NCI-H1436 treated with DMSO at 0.1 percent for 48 hours (cell line): ENCODE measurements at regions not wholly inside any gene's neighbourhood (a gene's known extent, or its start where the extent isn't known, plus 50 kb on each side); places are given as distances from the start of the nearest gene placed in this dataset.
"Not testable (repeated sequence)": the region's sequence is repeated elsewhere in the genome, so short reads cannot be mapped to it uniquely, and the experiment has no call there.

Experiments
- DNase-seq: peaks from one replicate; lab custom pipeline; 2025; lab: John Stamatoyannopoulos, UW

- DNase-seq = no peak
These were observed 208.7 kb downstream of the LMX1A start for GRCh38 chr1:165147799-165148198.

- DNase-seq = no peak
These were observed 211.6 kb downstream of the LMX1A start for GRCh38 chr1:165144757-165145397.

DNA sequence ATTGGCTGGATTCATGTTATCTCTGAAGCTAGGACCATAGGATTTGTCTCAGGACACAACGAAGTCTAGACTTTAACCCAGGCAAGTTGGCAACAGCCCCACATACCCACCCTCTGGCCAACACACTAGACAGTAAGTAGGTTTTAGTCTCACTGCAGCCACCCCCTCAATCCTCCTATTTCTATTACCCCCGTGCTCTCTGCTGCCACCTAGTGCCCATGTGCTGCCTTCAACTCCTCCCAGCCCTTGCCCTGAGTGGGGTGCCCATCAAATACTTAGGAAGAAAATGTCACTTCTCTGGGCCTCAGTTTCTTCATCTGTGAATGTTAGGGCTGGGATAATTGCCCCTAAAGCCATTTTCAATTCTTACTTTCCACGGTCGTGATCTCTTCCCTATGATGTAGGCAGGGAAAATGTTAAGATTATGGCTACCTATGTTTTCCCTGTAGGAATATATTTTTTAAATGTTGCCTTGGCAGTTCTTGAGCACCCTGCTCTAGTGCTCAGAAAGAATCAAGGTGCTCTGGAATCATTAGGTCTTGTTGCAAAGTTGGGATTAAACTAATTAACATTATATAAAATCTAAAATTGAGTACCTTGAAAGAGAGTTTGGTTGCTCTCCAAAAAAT lies 213.0 kb downstream of the LMX1A start:
- DNase-seq = no peak

- DNase-seq = no peak
These were observed 217.6 kb downstream of the LMX1A start for GRCh38 chr1:165138960-165139359.

DNA sequence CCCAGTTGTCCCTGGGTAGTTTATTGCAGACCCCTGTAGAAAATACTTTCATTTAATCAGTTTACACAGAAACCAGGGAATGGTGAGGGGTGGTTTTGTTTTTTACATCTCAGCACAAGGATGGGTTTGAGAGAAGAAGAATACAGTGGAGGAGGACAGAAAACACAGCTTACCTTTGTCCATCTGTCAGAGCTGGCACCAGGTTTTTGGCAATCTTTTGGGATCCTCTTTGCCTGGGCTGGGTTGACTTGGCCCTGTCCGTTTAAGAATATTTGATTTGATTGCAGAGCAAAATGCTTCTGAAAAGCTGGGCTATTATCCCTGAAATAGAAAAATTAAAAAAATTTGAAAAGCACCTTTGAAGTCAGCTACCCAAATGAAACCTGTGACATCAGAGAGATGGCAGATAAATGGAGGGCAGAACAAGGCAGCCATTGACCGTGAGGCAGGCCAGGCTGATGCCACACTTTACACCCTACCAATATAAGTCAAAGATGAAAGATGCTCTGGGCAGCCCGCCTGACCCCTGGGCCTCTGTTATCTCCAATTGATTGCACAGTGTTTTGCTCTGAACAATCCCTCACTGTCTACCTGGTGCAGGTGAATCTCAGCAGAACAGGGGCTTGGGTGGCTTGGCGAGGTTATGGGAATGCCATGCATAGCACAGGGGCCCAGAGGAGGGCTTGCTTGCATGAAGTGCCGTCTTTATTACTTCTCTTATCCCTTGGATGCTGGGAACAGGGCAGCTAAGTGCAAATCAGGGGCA lies 218.8 kb downstream of the LMX1A start:
- no peak for DNase-seq

- DNase-seq = no peak
These were observed 222.1 kb downstream of the LMX1A start for GRCh38 chr1:165134431-165134830.

GRCh38 chr1:165129568-165130164 lies 226.8 kb downstream of the LMX1A start:
- DNase-seq = no peak

- no peak for DNase-seq
These were observed 231.7 kb downstream of the LMX1A start for GRCh38 chr1:165124772-165125171.

DNA sequence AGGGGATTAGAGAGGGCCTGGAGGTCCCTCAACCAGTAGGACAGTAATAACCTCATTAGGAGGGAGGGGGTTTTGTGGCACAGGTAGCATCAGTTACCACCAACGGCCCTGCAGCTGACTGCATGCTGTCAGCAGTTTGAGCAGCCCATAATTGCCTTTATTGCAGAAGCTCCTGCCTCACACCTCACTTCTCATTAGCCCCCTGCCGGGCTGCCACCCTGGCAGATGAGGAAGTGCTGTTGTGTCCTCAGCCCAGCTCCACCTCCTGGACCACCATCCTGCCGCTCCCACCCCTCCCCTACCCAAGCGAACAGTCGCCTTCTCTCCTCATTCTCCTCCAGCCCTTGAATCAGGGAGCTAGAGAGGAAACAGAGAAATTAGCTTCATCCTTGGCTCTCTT lies 237.4 kb downstream of the LMX1A start:
- no peak for DNase-seq

DNA sequence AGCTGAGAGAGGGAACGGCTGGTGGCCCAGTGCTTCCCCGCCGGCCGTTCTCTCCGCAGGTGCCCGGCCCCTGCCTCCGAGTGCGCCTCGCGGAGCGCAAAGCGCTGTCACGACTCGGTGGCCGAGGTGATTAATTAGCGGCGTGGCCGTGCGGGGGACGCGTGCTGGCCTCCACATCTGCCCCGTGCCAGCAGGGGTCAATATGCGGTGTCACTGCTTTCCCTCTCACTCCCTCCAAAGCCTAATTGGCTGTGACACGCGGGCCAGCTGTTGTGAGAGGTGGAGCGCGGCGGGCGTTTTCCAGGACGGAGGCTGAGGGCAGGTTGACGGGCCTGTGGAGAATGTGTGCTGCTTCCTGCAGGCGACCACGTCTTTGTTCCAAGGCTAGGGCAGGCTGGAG lies 239.0 kb downstream of the LMX1A start:
- DNase-seq = no peak

- DNase-seq = no peak
These were observed 239.8 kb downstream of the LMX1A start for GRCh38 chr1:165116732-165117131.

DNA sequence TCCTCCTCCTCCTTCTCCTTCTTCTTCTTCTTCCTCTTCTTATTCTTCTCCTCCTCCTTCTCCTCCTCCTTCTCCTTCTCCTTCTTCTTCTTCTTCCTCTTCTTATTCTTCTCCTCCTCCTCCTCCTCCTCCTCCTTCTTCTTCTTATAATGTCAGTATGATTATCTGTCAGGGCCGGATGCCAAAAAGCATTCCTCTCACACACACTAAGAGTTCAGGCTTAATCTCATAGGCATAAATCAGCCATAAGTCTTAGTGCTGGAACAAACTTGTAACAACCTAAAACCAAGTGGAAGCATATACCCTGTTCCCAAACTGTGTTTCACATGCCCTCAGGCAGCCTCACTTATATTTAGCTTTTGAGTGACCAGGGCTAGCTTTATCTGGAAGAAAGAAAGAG lies 240.3 kb downstream of the LMX1A start:
- DNase-seq = no peak

DNA sequence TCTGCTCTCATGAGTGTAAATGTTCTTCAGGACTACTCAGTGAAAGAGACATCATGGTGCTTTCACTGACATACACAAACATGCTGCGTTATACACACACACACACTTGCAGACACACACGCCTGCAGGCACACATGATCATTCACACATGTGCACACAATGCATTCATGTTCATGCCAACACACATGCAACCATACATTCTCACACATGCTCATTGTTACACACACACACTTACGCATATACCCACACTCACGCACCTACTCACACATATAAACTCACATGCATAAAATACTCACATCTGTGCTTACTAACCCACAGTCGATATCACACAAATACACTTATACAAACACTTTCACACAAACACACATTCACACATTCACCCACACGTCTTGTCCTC lies 241.6 kb downstream of the LMX1A start:
- DNase-seq = no peak

GRCh38 chr1:165114022-165114888 lies 242.3 kb downstream of the LMX1A start:
- DNase-seq = no peak

- DNase-seq = no peak
These were observed 244.3 kb downstream of the LMX1A start for GRCh38 chr1:165112260-165112659.

- DNase-seq = no peak
These were observed 247.5 kb downstream of the LMX1A start for GRCh38 chr1:165109013-165109412.

- DNase-seq = not testable (repeated sequence)
These were observed 263.9 kb downstream of the LMX1A start for GRCh38 chr1:165092542-165093162.

GRCh38 chr1:165080253-165080896 lies 276.1 kb downstream of the LMX1A start:
- no peak for DNase-seq

DNA sequence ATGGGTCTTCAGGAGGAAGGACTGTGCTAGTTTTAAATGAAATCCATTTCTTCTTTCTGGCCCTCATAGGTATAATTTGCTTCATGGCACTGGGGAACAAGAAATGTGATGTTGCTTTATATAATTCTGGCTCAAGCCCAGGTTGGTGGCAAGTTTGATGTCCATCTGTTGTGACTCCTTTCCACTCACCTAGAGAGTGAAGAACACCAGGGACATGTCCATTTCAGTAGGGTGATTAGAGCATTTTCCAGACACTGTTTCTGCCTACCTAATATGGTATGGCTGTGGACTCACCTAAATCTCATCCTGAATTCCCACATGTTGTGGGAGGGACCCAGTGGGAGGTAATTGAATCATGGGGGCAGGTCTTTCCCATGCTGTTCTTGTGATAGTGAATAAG lies 278.1 kb downstream of the LMX1A start:
- DNase-seq = no peak

GRCh38 chr1:165075725-165076370 lies 280.7 kb downstream of the LMX1A start:
- DNase-seq = no peak
